Fibroblast of pulmonary artery (primary cell): ENCODE measurements at regions not wholly inside any gene's neighbourhood (a gene's known extent, or its start where the extent isn't known, plus 50 kb on each side); places are given as distances from the start of the nearest gene placed in this dataset.
A peak's percentile ranks its signal among the peaks of the same experiment; 100 is the strongest.

ENCODE experiments used
- DNase-seq: peaks from one replicate; pipeline ENCODE4 v3.0.0-alpha.2; 2010; ENCODE audit warnings: low read depth
- H3K4me3 ChIP-seq: replicated peaks from 2 replicates; pipeline ENCODE4 v1.5.1; 2011; ENCODE audit warnings: low read depth, mild to moderate bottlenecking, control low read depth, low read length, moderate library complexity
- CTCF ChIP-seq: IDR thresholded peaks from 2 replicates; pipeline ENCODE4 v1.5.1; 2011; ENCODE audit warnings: mild to moderate bottlenecking, control low read depth, low read length, inconsistent platforms; ENCODE audit errors: missing control alignments

- H3K4me3 ChIP-seq = no peak overlapping the region
- no peak for TF ChIP-seq CTCF
- no peak for DNase-seq
Measured at GRCh38 chr18:73626221-73626620, 521.4 kb downstream of the FBXO15 start.

GRCh38 chr18:73621091-73621490, 526.5 kb downstream of the FBXO15 start:
- no peak for TF ChIP-seq CTCF
- no peak for DNase-seq
- no peak overlapping the region for H3K4me3 ChIP-seq

GRCh38 chr18:73617981-73618380, 529.7 kb downstream of the FBXO15 start:
- no peak for DNase-seq
- TF ChIP-seq CTCF = no peak
- H3K4me3 ChIP-seq = no peak overlapping the region

- TF ChIP-seq CTCF = no peak
- no peak for DNase-seq
- no peak overlapping the region for H3K4me3 ChIP-seq
Measured at GRCh38 chr18:73615506-73615905, 532.1 kb downstream of the FBXO15 start.

GRCh38 chr18:73614812-73615211, 532.8 kb downstream of the FBXO15 start:
- H3K4me3 ChIP-seq = no peak overlapping the region
- TF ChIP-seq CTCF = no peak
- DNase-seq = peak; percentile 63

GRCh38 chr18:73613706-73614340, 533.8 kb downstream of the FBXO15 start:
- no peak for TF ChIP-seq CTCF
- no peak overlapping the region for H3K4me3 ChIP-seq
- DNase-seq = peak; percentile 52
